Adrenal gland (tissue), 5 donors: ENCODE measurements at regions not wholly inside any gene's neighbourhood (a gene's known extent, or its start where the extent isn't known, plus 50 kb on each side); places are given as distances from the start of the nearest gene placed in this dataset.
A peak's percentile ranks its signal among the peaks of the same experiment; 100 is the strongest.

Experiments used
- POLR2A ChIP-seq, 2 donors: fragments of 450-650 bp; IDR thresholded peaks; one replicate each; pipeline ENCODE4 v1.6.1; 2017; ENCODE audit warnings: antibody characterized with exemption in 2 of 2, mild to moderate bottlenecking in 2 of 2, moderate library complexity in 1 of 2
- TF ChIP-seq, protein P1 (sequence below), 6 experiments: fragments of 450-650 bp in 4 of 6; fragments of 200-600 bp in 2 of 6; sonication (generic) in 1 of 6; IDR thresholded peaks; 1 replicate in 5 of 6; 2 replicates in 1 of 6; pipeline versions ENCODE4 v1.5.1 to v1.8.0; 2016 to 2021; ENCODE audit warnings: antibody characterized with exemption in 6 of 6, mild to moderate bottlenecking in 2 of 6, moderate library complexity in 1 of 6
- donor health status: DM: no; HTN: no; CAD: no.

- TF ChIP-seq, protein P1, sequence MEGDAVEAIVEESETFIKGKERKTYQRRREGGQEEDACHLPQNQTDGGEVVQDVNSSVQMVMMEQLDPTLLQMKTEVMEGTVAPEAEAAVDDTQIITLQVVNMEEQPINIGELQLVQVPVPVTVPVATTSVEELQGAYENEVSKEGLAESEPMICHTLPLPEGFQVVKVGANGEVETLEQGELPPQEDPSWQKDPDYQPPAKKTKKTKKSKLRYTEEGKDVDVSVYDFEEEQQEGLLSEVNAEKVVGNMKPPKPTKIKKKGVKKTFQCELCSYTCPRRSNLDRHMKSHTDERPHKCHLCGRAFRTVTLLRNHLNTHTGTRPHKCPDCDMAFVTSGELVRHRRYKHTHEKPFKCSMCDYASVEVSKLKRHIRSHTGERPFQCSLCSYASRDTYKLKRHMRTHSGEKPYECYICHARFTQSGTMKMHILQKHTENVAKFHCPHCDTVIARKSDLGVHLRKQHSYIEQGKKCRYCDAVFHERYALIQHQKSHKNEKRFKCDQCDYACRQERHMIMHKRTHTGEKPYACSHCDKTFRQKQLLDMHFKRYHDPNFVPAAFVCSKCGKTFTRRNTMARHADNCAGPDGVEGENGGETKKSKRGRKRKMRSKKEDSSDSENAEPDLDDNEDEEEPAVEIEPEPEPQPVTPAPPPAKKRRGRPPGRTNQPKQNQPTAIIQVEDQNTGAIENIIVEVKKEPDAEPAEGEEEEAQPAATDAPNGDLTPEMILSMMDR (IDR thresholded peaks at IDR 0.05) = peak in 1 of 6 experiments; percentile 25
- no peak for TF ChIP-seq POLR2A (IDR thresholded peaks at IDR 0.05)
Measured at GRCh38 chr15:62848632-62849050, 193.9 kb upstream of the TPM1 start.
